SH-SY5Y (cell line): ENCODE measurements at regions not wholly inside any gene's neighbourhood (a gene's known extent, or its start where the extent isn't known, plus 50 kb on each side); places are given as distances from the start of the nearest gene placed in this dataset.

Experiments used
- GATA2 ChIP-seq: IDR thresholded peaks from 2 replicates; pipeline ENCODE4 v1.6.1; 2011; ENCODE audit warnings: mild to moderate bottlenecking, low read depth, low read length
- GATA3 ChIP-seq: IDR thresholded peaks from 2 replicates; pipeline ENCODE4 v1.6.1; 2011; ENCODE audit warnings: low read depth, mild to moderate bottlenecking, low read length, moderate library complexity

- TF ChIP-seq GATA2 (no peak), GATA3 (no peak)
These were observed 1163.4 kb upstream of the AUTS2 start for GRCh38 chr7:68434857-68435256.

- no peak for TF ChIP-seq GATA3
- peak; percentile 29; the same call in 1 of the 2 replicates for TF ChIP-seq GATA2
These were observed 1160.3 kb upstream of the AUTS2 start for GRCh38 chr7:68438016-68438415.

- TF ChIP-seq GATA2 = no peak
- no peak for TF ChIP-seq GATA3
These were observed 1159.5 kb upstream of the AUTS2 start for GRCh38 chr7:68438811-68439210.

- TF ChIP-seq GATA3 = no peak
- no peak for TF ChIP-seq GATA2
These were observed 1158.4 kb upstream of the AUTS2 start for GRCh38 chr7:68439897-68440296.

GRCh38 chr7:68440866-68441265 is 1157.4 kb upstream of the AUTS2 start:
- TF ChIP-seq GATA2 (no peak), GATA3 (no peak)

GRCh38 chr7:68441645-68442044 is 1156.6 kb upstream of the AUTS2 start:
- TF ChIP-seq GATA2 (no peak), GATA3 (no peak)

- TF ChIP-seq GATA2 (no peak), GATA3 (no peak)
These were observed 1155.2 kb upstream of the AUTS2 start for GRCh38 chr7:68442931-68443631.

- no peak for TF ChIP-seq GATA2
- no peak; the same call in 1 of the 2 replicates for TF ChIP-seq GATA3
These were observed 1154.2 kb upstream of the AUTS2 start for GRCh38 chr7:68444042-68444441.

GRCh38 chr7:68444956-68445355 is 1153.3 kb upstream of the AUTS2 start:
- TF ChIP-seq GATA2 (no peak), GATA3 (no peak)

GRCh38 chr7:68446183-68446582 is 1152.1 kb upstream of the AUTS2 start:
- TF ChIP-seq GATA2 = no peak
- no peak for TF ChIP-seq GATA3

GRCh38 chr7:68449099-68449498 is 1149.2 kb upstream of the AUTS2 start:
- no peak for TF ChIP-seq GATA3
- no peak for TF ChIP-seq GATA2

- TF ChIP-seq GATA2 (no peak), GATA3 (no peak)
These were observed 1148.5 kb upstream of the AUTS2 start for GRCh38 chr7:68449816-68450215.

- TF ChIP-seq GATA3 (no peak), GATA2 (no peak)
These were observed 1143.3 kb upstream of the AUTS2 start for GRCh38 chr7:68454931-68455330.

GRCh38 chr7:68456469-68456868 is 1141.8 kb upstream of the AUTS2 start:
- TF ChIP-seq GATA2 = no peak

- TF ChIP-seq GATA2 = no peak
- no peak for TF ChIP-seq GATA3
These were observed 1140.8 kb upstream of the AUTS2 start for GRCh38 chr7:68457481-68457880.
